HepG2 (cell line): ENCODE measurements at regions not wholly inside any gene's neighbourhood (a gene's known extent, or its start where the extent isn't known, plus 50 kb on each side); places are given as distances from the start of the nearest gene placed in this dataset.

Experiments
- ATAC-seq: fragments of 200-7000 bp; cut with Tn5 transposase; 3 replicates; pipeline ENCODE4 v1.9.1; 2020; ENCODE audit warnings: mild to moderate bottlenecking, moderate library complexity
- BruUV-seq: library from RNA; stranded (reverse); fragments of 400-500 nt; replicated peaks from 2 replicates; lab custom pipeline; 2021; lab: Mats Ljungman, UMichigan
- CTCF ChIA-PET: fragments of 300-600 bp; formaldehyde crosslinking; extraction: SDS; loops from one replicate; lab custom pipeline; 2021; ENCODE audit warnings: low total read pairs, inconsistent platforms, low intra/inter-chr PET ratio; lab: Yijun Ruan, JAX
- POLR2A ChIA-PET: fragments of 350-600 bp; sonication (Branson Sonifier 250); formaldehyde crosslinking; loops from one replicate; lab custom pipeline; 2020; ENCODE audit warnings: antibody characterized with exemption, inconsistent platforms; lab: Yijun Ruan, JAX
- DNase-seq: peaks from one replicate; pipeline ENCODE4 v3.0.0-alpha.2; 2015; ENCODE audit warnings: low spot score
- FAIRE-seq: peaks from 3 replicates; lab custom pipeline; 2011; peaks lifted over from hg19 to GRCh38; lab: Jason Lieb, UNC
- H2AFZ ChIP-seq: one replicate; pipeline ENCODE4 v1.6.1; 2011; ENCODE audit warnings: low read length, inconsistent platforms
- H3K27ac ChIP-seq: fragments of 300-600 bp; 3 replicates; pipeline ENCODE4 v1.8.0; 2011; ENCODE audit warnings: mixed run types, mild to moderate bottlenecking, mixed read lengths, low read length, inconsistent platforms; ENCODE audit not compliant: insufficient read depth; ENCODE audit errors: extremely low read length
- H3K27me3 ChIP-seq, 2 experiments: fragments of 200-600 bp in 1 of 2; 2 replicates in 1 of 2; 3 replicates in 1 of 2; pipeline versions ENCODE4 v1.6.0 to v1.8.0; 2011; ENCODE audit warnings: low read length in 2 of 2, mild to moderate bottlenecking in 2 of 2, moderate library complexity in 2 of 2, inconsistent platforms in 1 of 2; ENCODE audit not compliant: insufficient read depth in 2 of 2, control insufficient read depth in 1 of 2
- H3K36me3 ChIP-seq, 2 experiments: fragments of 200-600 bp in 1 of 2; replicated peaks in 1 of 2; 2 replicates in 1 of 2; 3 replicates in 1 of 2; pipeline versions ENCODE4 v1.5.1 to v1.8.0; 2011; ENCODE audit warnings: low read length in 2 of 2, inconsistent platforms in 1 of 2; ENCODE audit not compliant: insufficient read depth in 2 of 2, control insufficient read depth in 1 of 2
- H3K4me1 ChIP-seq: 2 replicates; pipeline ENCODE4 v1.5.1; 2012; ENCODE audit warnings: low read length, inconsistent platforms; ENCODE audit not compliant: insufficient read depth
- H3K4me2 ChIP-seq: 2 replicates; pipeline ENCODE4 v1.6.0; 2011; ENCODE audit warnings: low read depth, low read length, inconsistent platforms
- H3K4me3 ChIP-seq, 3 experiments: fragments of 200-600 bp in 1 of 3; sonication (generic), shearing (Covaris generic) in 1 of 3; replicated peaks in 1 of 3; 2 replicates each; pipeline ENCODE4 v1.5.1; 2011 to 2016; ENCODE audit warnings: low read length in 3 of 3, inconsistent platforms in 2 of 3, low read depth in 2 of 3, mild to moderate bottlenecking in 2 of 3, control low read depth in 1 of 3, mixed read lengths in 1 of 3; ENCODE audit not compliant: insufficient read depth in 1 of 3
- H3K79me2 ChIP-seq: one replicate; pipeline ENCODE4 v1.6.1; 2011; ENCODE audit warnings: low read length, inconsistent platforms; ENCODE audit not compliant: insufficient read depth
- H3K9ac ChIP-seq: 2 replicates; pipeline ENCODE4 v1.6.0; 2011; ENCODE audit warnings: mild to moderate bottlenecking, low read depth, low read length, inconsistent platforms; ENCODE audit not compliant: insufficient read depth
- H3K9me3 ChIP-seq: 2 replicates; pipeline ENCODE4 v1.5.1; 2012; ENCODE audit warnings: mild to moderate bottlenecking, low read length
- H4K20me1 ChIP-seq: 2 replicates; pipeline ENCODE4 v1.6.0; 2011; ENCODE audit warnings: inconsistent platforms, mild to moderate bottlenecking, low read length, moderate library complexity; ENCODE audit not compliant: insufficient read depth
- CAMTA2 ChIP-seq: sonication (generic); formaldehyde crosslinking; IDR thresholded peaks from 2 replicates; pipeline ENCODE4 v1.4.0; 2020; ENCODE audit warnings: mild to moderate bottlenecking, missing genetic modification reagents, borderline replicate concordance
- CBX2 ChIP-seq, 2 experiments: fragments of 200-600 bp in 1 of 2; sonication (generic); formaldehyde crosslinking in 1 of 2; IDR thresholded peaks; 2 replicates each; pipeline versions ENCODE4 v1.7.0 to v1.8.1; 2018 to 2022; ENCODE audit warnings: low read depth in 2 of 2, low read length in 1 of 2, mild to moderate bottlenecking in 1 of 2, missing genetic modification reagents in 1 of 2
- DDIT3 ChIP-seq: sonication (generic); formaldehyde crosslinking; IDR thresholded peaks from 2 replicates; pipeline ENCODE4 v1.4.0; 2020; ENCODE audit warnings: mild to moderate bottlenecking, missing genetic modification reagents
- KDM5B ChIP-seq: sonication (generic); formaldehyde crosslinking; IDR thresholded peaks from 2 replicates; pipeline ENCODE4 v1.4.0; 2020; ENCODE audit warnings: missing genetic modification reagents, mild to moderate bottlenecking, borderline replicate concordance
- KLF11 ChIP-seq: IDR thresholded peaks from 2 replicates; pipeline ENCODE4 v1.6.1; 2016; ENCODE audit warnings: missing compliant biosample characterization
- MBNL3 ChIP-seq: fragments of 250-450 bp; sonication (Bioruptor Pico); conservative IDR thresholded peaks from 2 replicates; pipeline ENCODE4 v1.8.0; 2022; ENCODE audit warnings: mild to moderate bottlenecking, inconsistent platforms
- NFKBIZ ChIP-seq: IDR thresholded peaks from 2 replicates; pipeline ENCODE4 v1.6.1; 2018; ENCODE audit warnings: missing genetic modification reagents, missing compliant biosample characterization
- SOX6 ChIP-seq, 2 experiments: fragments of 450-650 bp in 1 of 2; sonication (generic) in 1 of 2; formaldehyde crosslinking in 1 of 2; IDR thresholded peaks; 2 replicates each; pipeline versions ENCODE4 v1.4.0 to v1.6.1; 2017 to 2020; ENCODE audit warnings: antibody characterized with exemption in 1 of 2, mild to moderate bottlenecking in 1 of 2, missing genetic modification reagents in 1 of 2
- ZNF660 ChIP-seq: sonication (generic); formaldehyde crosslinking; IDR thresholded peaks from 2 replicates; pipeline ENCODE4 v1.5.1; 2020; ENCODE audit warnings: mild to moderate bottlenecking, low read depth, missing genetic modification reagents, borderline replicate concordance
- ZNF747 ChIP-seq: sonication (generic); formaldehyde crosslinking; IDR thresholded peaks from 2 replicates; pipeline ENCODE4 v1.8.1; 2023; ENCODE audit warnings: missing genetic modification reagents, mild to moderate bottlenecking, borderline replicate concordance
- ZNF772 ChIP-seq: sonication (generic); formaldehyde crosslinking; IDR thresholded peaks from 2 replicates; pipeline ENCODE4 v1.5.0; 2020; ENCODE audit warnings: mild to moderate bottlenecking, missing genetic modification reagents
- WGBS: methylation state at CpG from one replicate; pipeline ENCODE4 v1.1.6; 2017; ENCODE audit warnings: low lambda C conversion rate; 5-methylcytosine and 5-hydroxymethylcytosine counted together
- in situ Hi-C: cut with HindIII; loops from 2 replicates; pipeline ENCODE4 v1.10.0; 2017; ENCODE audit warnings: low pct_unique_long_range_greater_than_20kb; ENCODE audit not compliant: extremely low pct_ligation_motif_present
- intact Hi-C: fragments of 100-400 bp; cut with micrococcal nuclease; formaldehyde crosslinking; loops from one replicate; pipeline ENCODE4 v1.10.0; 2022; ENCODE audit not compliant: unreplicated experiment
- TF ChIP-seq, protein P1 (sequence below): IDR thresholded peaks from 2 replicates; pipeline ENCODE4 v1.6.1; 2016; ENCODE audit warnings: missing genetic modification reagents, missing compliant biosample characterization
- TF ChIP-seq, protein P2 (sequence below): fragments of 450-650 bp; IDR thresholded peaks from 2 replicates; pipeline ENCODE4 v1.6.1; 2017; ENCODE audit warnings: mild to moderate bottlenecking
- TF ChIP-seq, protein P3 (sequence below): sonication (generic); formaldehyde crosslinking; IDR thresholded peaks from 2 replicates; pipeline ENCODE4 v1.9.0; 2022; ENCODE audit warnings: low read depth, missing genetic modification reagents

GRCh38 chr12:92403210-92404175 is 257.8 kb upstream of the BTG1 start:
- Histone ChIP-seq H4K20me1 (no peaks in the 10 kb centered on the region), H3K4me2 (no peak overlapping the region), H3K79me2 (no peaks in the 10 kb centered on the region), H3K9me3 (no peaks in the 10 kb centered on the region), H3K9ac (no peak overlapping the region), H3K27me3 (no peaks in the 10 kb centered on the region), H3K36me3 (no peaks in the 10 kb centered on the region), H3K27ac (no peak overlapping the region), H3K4me3 (no peak overlapping the region), H2AFZ (no peak overlapping the region), H3K4me1 (no peaks in the 10 kb centered on the region)
- ChIA-PET CTCF (no interaction called here), POLR2A (no interaction called here)
- 66% methylated on average over 3 of the region's 3 CpGs for WGBS
- intact Hi-C loops: no loop called here
- FAIRE-seq (no peak), DNase-seq (no peak), ATAC-seq (no peak)
- no TSS peak for BruUV-seq
- in situ Hi-C loops: loop anchor here (25.0 kb wide), 1 partner anchor 1016 kb away; no protein-coding TSS in a partner anchor
- TF ChIP-seq SOX6 (IDR thresholded peaks at IDR 0.05) (no peak), SOX6 (CRISPR knock-in tag; IDR thresholded peaks at IDR 0.05) (no peak), ZNF772 (CRISPR knock-in tag) (no peak), ZNF660 (no peak), DDIT3 (CRISPR knock-in tag) (no peak), CBX2 (IDR thresholded peaks at IDR 0.05; ENCODE audit: low read depth, low read length) (no peak), CBX2 (CRISPR knock-in tag; IDR thresholded peaks at IDR 0.05; ENCODE audit: low read depth) (no peak), KLF11 (CRISPR knock-in tag) (no peak), NFKBIZ (CRISPR knock-in tag) (no peak), MBNL3 (CRISPR knock-in tag) (no peak), ZNF747 (CRISPR knock-in tag) (no peak), CAMTA2 (CRISPR knock-in tag) (no peak), KDM5B (CRISPR knock-in tag) (no peak)
- TF ChIP-seq, protein P1, sequence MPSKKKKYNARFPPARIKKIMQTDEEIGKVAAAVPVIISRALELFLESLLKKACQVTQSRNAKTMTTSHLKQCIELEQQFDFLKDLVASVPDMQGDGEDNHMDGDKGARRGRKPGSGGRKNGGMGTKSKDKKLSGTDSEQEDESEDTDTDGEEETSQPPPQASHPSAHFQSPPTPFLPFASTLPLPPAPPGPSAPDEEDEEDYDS (CRISPR knock-in tag): no peak
- TF ChIP-seq, protein P2, sequence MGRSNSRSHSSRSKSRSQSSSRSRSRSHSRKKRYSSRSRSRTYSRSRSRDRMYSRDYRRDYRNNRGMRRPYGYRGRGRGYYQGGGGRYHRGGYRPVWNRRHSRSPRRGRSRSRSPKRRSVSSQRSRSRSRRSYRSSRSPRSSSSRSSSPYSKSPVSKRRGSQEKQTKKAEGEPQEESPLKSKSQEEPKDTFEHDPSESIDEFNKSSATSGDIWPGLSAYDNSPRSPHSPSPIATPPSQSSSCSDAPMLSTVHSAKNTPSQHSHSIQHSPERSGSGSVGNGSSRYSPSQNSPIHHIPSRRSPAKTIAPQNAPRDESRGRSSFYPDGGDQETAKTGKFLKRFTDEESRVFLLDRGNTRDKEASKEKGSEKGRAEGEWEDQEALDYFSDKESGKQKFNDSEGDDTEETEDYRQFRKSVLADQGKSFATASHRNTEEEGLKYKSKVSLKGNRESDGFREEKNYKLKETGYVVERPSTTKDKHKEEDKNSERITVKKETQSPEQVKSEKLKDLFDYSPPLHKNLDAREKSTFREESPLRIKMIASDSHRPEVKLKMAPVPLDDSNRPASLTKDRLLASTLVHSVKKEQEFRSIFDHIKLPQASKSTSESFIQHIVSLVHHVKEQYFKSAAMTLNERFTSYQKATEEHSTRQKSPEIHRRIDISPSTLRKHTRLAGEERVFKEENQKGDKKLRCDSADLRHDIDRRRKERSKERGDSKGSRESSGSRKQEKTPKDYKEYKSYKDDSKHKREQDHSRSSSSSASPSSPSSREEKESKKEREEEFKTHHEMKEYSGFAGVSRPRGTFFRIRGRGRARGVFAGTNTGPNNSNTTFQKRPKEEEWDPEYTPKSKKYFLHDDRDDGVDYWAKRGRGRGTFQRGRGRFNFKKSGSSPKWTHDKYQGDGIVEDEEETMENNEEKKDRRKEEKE: no peak
- TF ChIP-seq, protein P3, sequence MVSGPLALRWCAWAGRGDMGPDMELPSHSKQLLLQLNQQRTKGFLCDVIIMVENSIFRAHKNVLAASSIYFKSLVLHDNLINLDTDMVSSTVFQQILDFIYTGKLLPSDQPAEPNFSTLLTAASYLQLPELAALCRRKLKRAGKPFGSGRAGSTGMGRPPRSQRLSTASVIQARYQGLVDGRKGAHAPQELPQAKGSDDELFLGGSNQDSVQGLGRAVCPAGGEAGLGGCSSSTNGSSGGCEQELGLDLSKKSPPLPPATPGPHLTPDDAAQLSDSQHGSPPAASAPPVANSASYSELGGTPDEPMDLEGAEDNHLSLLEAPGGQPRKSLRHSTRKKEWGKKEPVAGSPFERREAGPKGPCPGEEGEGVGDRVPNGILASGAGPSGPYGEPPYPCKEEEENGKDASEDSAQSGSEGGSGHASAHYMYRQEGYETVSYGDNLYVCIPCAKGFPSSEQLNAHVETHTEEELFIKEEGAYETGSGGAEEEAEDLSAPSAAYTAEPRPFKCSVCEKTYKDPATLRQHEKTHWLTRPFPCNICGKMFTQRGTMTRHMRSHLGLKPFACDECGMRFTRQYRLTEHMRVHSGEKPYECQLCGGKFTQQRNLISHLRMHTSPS (CRISPR knock-in tag): no peak
- TF ChIP-seq, all 625 proteins: peak for 0
